ENCODE measurements at regions not wholly inside any gene's neighbourhood (a gene's known extent, or its start where the extent isn't known, plus 50 kb on each side); places are given as distances from the start of the nearest gene placed in this dataset.

- TF ChIP-seq SPI1 (IDR thresholded peaks at IDR 0.05; ENCODE audit: borderline replicate concordance, low read depth) (no peak), GABPA (IDR thresholded peaks at IDR 0.05; ENCODE audit: low read depth) (no peak), CTCF (IDR thresholded peaks at IDR 0.05; ENCODE audit: insufficient read depth, low read length) (no peak), POLR2AphosphoS5 (IDR thresholded peaks at IDR 0.05; ENCODE audit: low read depth) (no peak)
- TF ChIP-seq, protein P1, sequence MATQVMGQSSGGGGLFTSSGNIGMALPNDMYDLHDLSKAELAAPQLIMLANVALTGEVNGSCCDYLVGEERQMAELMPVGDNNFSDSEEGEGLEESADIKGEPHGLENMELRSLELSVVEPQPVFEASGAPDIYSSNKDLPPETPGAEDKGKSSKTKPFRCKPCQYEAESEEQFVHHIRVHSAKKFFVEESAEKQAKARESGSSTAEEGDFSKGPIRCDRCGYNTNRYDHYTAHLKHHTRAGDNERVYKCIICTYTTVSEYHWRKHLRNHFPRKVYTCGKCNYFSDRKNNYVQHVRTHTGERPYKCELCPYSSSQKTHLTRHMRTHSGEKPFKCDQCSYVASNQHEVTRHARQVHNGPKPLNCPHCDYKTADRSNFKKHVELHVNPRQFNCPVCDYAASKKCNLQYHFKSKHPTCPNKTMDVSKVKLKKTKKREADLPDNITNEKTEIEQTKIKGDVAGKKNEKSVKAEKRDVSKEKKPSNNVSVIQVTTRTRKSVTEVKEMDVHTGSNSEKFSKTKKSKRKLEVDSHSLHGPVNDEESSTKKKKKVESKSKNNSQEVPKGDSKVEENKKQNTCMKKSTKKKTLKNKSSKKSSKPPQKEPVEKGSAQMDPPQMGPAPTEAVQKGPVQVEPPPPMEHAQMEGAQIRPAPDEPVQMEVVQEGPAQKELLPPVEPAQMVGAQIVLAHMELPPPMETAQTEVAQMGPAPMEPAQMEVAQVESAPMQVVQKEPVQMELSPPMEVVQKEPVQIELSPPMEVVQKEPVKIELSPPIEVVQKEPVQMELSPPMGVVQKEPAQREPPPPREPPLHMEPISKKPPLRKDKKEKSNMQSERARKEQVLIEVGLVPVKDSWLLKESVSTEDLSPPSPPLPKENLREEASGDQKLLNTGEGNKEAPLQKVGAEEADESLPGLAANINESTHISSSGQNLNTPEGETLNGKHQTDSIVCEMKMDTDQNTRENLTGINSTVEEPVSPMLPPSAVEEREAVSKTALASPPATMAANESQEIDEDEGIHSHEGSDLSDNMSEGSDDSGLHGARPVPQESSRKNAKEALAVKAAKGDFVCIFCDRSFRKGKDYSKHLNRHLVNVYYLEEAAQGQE (IDR thresholded peaks at IDR 0.05; ENCODE audit: insufficient replicate concordance, low read depth) = no peak
- no peak overlapping the region for H3K27ac ChIP-seq (replicated peaks)
- no peaks in the 10 kb centered on the region for H3K27me3 ChIP-seq (ENCODE audit: insufficient read depth, poor library complexity, severe bottlenecking)
- no peak overlapping the region for H3K4me3 ChIP-seq (replicated peaks; ENCODE audit: insufficient read depth, low read length)
- no peak for DNase-seq (ENCODE audit: low read depth in 1 of 2, low spot score in 1 of 2)
These were observed 530.5 kb downstream of the NOVA1 start for GRCh38 chr14:26067341-26067740.

DNA sequence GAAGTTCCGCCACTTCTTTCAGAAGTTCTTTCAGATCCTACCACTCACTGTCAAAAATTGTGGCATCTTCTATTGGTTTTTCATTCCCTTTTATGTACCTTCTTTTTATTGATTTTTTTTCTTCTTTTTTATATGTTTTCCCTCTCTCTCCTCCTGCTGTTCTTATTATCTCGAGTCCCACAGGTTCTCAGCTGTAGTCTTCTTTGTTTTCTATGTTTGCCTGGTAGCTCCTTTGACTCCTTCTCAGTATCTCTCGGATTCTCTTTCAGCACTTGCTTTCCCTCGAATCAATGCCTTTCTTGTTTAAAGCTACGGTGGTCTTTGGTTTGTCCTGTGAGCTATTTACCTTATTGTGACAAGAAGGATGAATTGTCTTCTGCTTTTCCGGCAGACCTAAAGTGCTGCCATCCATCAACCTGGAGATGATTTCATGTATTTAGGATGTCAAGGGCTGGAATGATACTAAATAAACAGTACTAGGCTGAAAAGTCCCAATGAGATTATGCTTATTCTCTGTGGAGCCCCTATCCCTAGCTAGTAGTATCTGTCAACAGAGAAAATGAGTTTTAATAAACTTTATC is 541.7 kb downstream of the NOVA1 start:
- no peak for DNase-seq (ENCODE audit: low read depth in 1 of 2, low spot score in 1 of 2)
- TF ChIP-seq CTCF (IDR thresholded peaks at IDR 0.05; ENCODE audit: insufficient read depth, low read length) (no peak), GABPA (IDR thresholded peaks at IDR 0.05; ENCODE audit: low read depth) (no peak), SPI1 (IDR thresholded peaks at IDR 0.05; ENCODE audit: borderline replicate concordance, low read depth) (no peak), POLR2AphosphoS5 (IDR thresholded peaks at IDR 0.05; ENCODE audit: low read depth) (no peak)
- TF ChIP-seq, protein P1 (IDR thresholded peaks at IDR 0.05; ENCODE audit: insufficient replicate concordance, low read depth) = no peak
- Histone ChIP-seq H3K27ac (replicated peaks) (no peak overlapping the region), H3K4me3 (replicated peaks; ENCODE audit: insufficient read depth, low read length) (no peak overlapping the region), H3K27me3 (ENCODE audit: insufficient read depth, poor library complexity, severe bottlenecking) (no peaks in the 10 kb centered on the region)

DNA sequence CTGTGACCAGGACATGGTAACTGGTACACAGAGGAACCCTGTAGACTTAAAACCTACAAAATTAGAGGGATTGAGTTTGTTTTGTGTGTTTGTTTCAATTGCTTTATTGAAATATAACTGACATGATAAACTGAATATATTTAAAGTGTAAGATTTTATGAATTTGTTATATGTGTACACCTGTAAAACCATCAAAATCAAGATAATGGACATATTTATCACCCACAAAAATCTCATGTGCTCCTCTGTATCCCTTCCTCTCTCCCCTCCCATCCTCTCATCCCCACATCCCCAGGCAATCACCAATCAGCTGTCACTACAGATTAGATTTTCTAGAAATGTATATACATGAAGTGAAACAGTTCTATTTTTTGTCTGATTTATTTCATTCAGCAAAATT is 565.5 kb downstream of the NOVA1 start:
- Histone ChIP-seq H3K27me3 (ENCODE audit: insufficient read depth, poor library complexity, severe bottlenecking) (no peaks in the 10 kb centered on the region), H3K27ac (replicated peaks) (no peak overlapping the region), H3K4me3 (replicated peaks; ENCODE audit: insufficient read depth, low read length) (no peak overlapping the region)
- TF ChIP-seq SPI1 (IDR thresholded peaks at IDR 0.05; ENCODE audit: borderline replicate concordance, low read depth) (no peak), POLR2AphosphoS5 (IDR thresholded peaks at IDR 0.05; ENCODE audit: low read depth) (no peak), GABPA (IDR thresholded peaks at IDR 0.05; ENCODE audit: low read depth) (no peak), CTCF (IDR thresholded peaks at IDR 0.05; ENCODE audit: insufficient read depth, low read length) (no peak)
- TF ChIP-seq, protein P1 (IDR thresholded peaks at IDR 0.05; ENCODE audit: insufficient replicate concordance, low read depth) = no peak
- DNase-seq (ENCODE audit: low read depth in 1 of 2, low spot score in 1 of 2) = no peak
